Neural progenitor cell (in vitro differentiated cells): ENCODE measurements at regions not wholly inside any gene's neighbourhood (a gene's known extent, or its start where the extent isn't known, plus 50 kb on each side); places are given as distances from the start of the nearest gene placed in this dataset.

ENCODE experiments used
- DNase-seq: peaks from one replicate; pipeline ENCODE4 v3.0.0-alpha.2; 2016; ENCODE audit warnings: low spot score
- H2AFZ ChIP-seq: fragments of 200-600 bp; sonication (generic); replicated peaks from 2 replicates; pipeline ENCODE4 v1.6.1; 2016; ENCODE audit warnings: antibody characterized with exemption
- H3F3A ChIP-seq: fragments of 200-600 bp; sonication (generic); 2 replicates; pipeline ENCODE4 v1.6.1; 2016; ENCODE audit warnings: antibody characterized with exemption, low read depth
- H3K27ac ChIP-seq: fragments of 200-600 bp; sonication (generic); 2 replicates; pipeline ENCODE4 v1.5.1; 2016; ENCODE audit warnings: mild to moderate bottlenecking
- H3K27me3 ChIP-seq: fragments of 200-600 bp; sonication (generic); 2 replicates; pipeline ENCODE4 v1.6.1; 2016; ENCODE audit warnings: mild to moderate bottlenecking, moderate library complexity
- H3K36me3 ChIP-seq: fragments of 200-600 bp; sonication (generic); 2 replicates; pipeline ENCODE4 v1.5.1; 2016
- H3K4me1 ChIP-seq: fragments of 200-600 bp; sonication (generic); 2 replicates; pipeline ENCODE4 v1.6.1; 2016; ENCODE audit warnings: mixed run types
- H3K4me2 ChIP-seq: fragments of 200-600 bp; sonication (generic); 2 replicates; pipeline ENCODE4 v1.6.1; 2016
- H3K4me3 ChIP-seq: fragments of 200-600 bp; sonication (generic); 2 replicates; pipeline ENCODE4 v1.5.1; 2016
- H3K79me2 ChIP-seq: fragments of 200-600 bp; sonication (generic); 2 replicates; pipeline ENCODE4 v1.6.1; 2016; ENCODE audit warnings: low read depth
- H3K9ac ChIP-seq: fragments of 200-600 bp; sonication (generic); 2 replicates; pipeline ENCODE4 v1.6.1; 2016
- H3K9me3 ChIP-seq: fragments of 200-600 bp; sonication (generic); 2 replicates; pipeline ENCODE4 v1.5.1; 2016; ENCODE audit warnings: low read depth
- H4K20me1 ChIP-seq: fragments of 200-600 bp; sonication (generic); 2 replicates; pipeline ENCODE4 v1.6.1; 2016; ENCODE audit warnings: low read depth
- H3K27ac Mint-ChIP-seq: 3 replicates; pipeline ENCODE4 v1.8.0; 2021; ENCODE audit warnings: mixed read lengths
- H3K27me3 Mint-ChIP-seq: 2 replicates; pipeline ENCODE4 v1.8.0; 2022; ENCODE audit warnings: low read depth, mild to moderate bottlenecking, inconsistent platforms, moderate library complexity, mixed read lengths; ENCODE audit not compliant: insufficient read depth
- H3K36me3 Mint-ChIP-seq: 3 replicates; pipeline ENCODE4 v1.8.0; 2021; ENCODE audit warnings: mixed read lengths
- H3K4me1 Mint-ChIP-seq: 3 replicates; pipeline ENCODE4 v1.8.0; 2021; ENCODE audit warnings: mixed read lengths
- H3K4me3 Mint-ChIP-seq: 3 replicates; pipeline ENCODE4 v1.8.0; 2021; ENCODE audit warnings: mild to moderate bottlenecking, moderate library complexity, mixed read lengths
- H3K9me3 Mint-ChIP-seq: 3 replicates; pipeline ENCODE4 v1.8.0; 2020; ENCODE audit warnings: mixed read lengths
- CTCF ChIP-seq: fragments of 200-600 bp; sonication (generic); IDR thresholded peaks from 2 replicates; pipeline ENCODE4 v1.5.1; 2017; ENCODE audit warnings: antibody characterized with exemption, mild to moderate bottlenecking
- EZH2 ChIP-seq: fragments of 200-600 bp; sonication (generic); IDR thresholded peaks from 2 replicates; pipeline ENCODE4 v1.6.1; 2017; ENCODE audit warnings: antibody characterized with exemption, mild to moderate bottlenecking, moderate library complexity
- EZH2phosphoT487 ChIP-seq: fragments of 200-600 bp; sonication (generic); IDR thresholded peaks from 2 replicates; pipeline ENCODE4 v1.6.1; 2017; ENCODE audit warnings: antibody characterized with exemption

DNA sequence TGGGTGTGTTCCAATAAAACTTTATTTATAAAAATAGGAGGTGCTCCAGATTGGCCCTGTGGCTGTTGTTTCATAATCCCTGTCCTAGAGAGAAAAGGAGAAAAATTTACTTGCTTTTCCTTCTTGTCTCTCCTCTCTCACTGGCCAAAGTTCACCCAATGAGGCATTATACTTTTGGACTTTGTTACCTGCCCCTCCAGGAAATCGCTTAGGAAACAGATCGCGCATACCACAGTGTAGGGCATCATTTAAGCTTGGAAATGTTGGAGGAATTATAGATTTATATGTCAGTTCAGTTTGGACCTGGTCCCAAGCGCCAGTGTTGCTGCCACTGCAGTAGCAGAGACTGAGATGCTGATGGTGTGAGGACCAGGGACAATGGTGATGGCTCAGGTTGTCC lies 337.6 kb upstream of the NR3C2 start:
- H3K4me3 Mint-ChIP-seq, result no peak overlapping the region
- Histone ChIP-seq H4K20me1 (no peaks in the 10 kb centered on the region), H3K79me2 (no peaks in the 10 kb centered on the region), H3K36me3 (no peaks in the 10 kb centered on the region), H3K4me1 (peaks cover 6% of the 10 kb centered on the region), H3K27me3 (no peaks in the 10 kb centered on the region), H3K4me3 (no peak overlapping the region), H3K9ac (no peak overlapping the region), H2AFZ (no peak overlapping the region), H3F3A (no peaks in the 10 kb centered on the region), H3K27ac (no peak overlapping the region), H3K9me3 (no peaks in the 10 kb centered on the region), H3K4me2 (no peak overlapping the region)
- TF ChIP-seq EZH2 (no peak), CTCF (no peak), EZH2phosphoT487 (no peak)
- no peaks in the 10 kb centered on the region for H3K9me3 Mint-ChIP-seq
- no peak overlapping the region for H3K27ac Mint-ChIP-seq
- H3K36me3 Mint-ChIP-seq, result no peaks in the 10 kb centered on the region
- DNase-seq, result no peak
- no peaks in the 10 kb centered on the region for H3K27me3 Mint-ChIP-seq
- peaks cover 5% of the 10 kb centered on the region for H3K4me1 Mint-ChIP-seq

- no peak overlapping the region for H3K9ac ChIP-seq
- H3K4me2 ChIP-seq, result no peak overlapping the region
- Mint-ChIP-seq H3K36me3 (no peaks in the 10 kb centered on the region), H3K27ac (no peak overlapping the region), H3K4me1 (peaks cover 5% of the 10 kb centered on the region), H3K27me3 (no peaks in the 10 kb centered on the region), H3K9me3 (no peaks in the 10 kb centered on the region), H3K4me3 (no peak overlapping the region)
- no peak overlapping the region for H3K27ac ChIP-seq
- no peaks in the 10 kb centered on the region for H3K27me3 ChIP-seq
- H3K79me2 ChIP-seq, result no peaks in the 10 kb centered on the region
- no peak for TF ChIP-seq EZH2phosphoT487
- TF ChIP-seq EZH2, result no peak
- no peak for TF ChIP-seq CTCF
- no peak overlapping the region for H2AFZ ChIP-seq
- H3K9me3 ChIP-seq, result no peaks in the 10 kb centered on the region
- H3K4me3 ChIP-seq, result no peak overlapping the region
- DNase-seq, result no peak
- no peaks in the 10 kb centered on the region for H3F3A ChIP-seq
- no peaks in the 10 kb centered on the region for H3K36me3 ChIP-seq
- no peaks in the 10 kb centered on the region for H4K20me1 ChIP-seq
- peaks cover 6% of the 10 kb centered on the region for H3K4me1 ChIP-seq
Observed at GRCh38 chr4:148778980-148779675, 336.9 kb upstream of the NR3C2 start.

- Histone ChIP-seq H3K9me3 (no peaks in the 10 kb centered on the region), H3F3A (no peaks in the 10 kb centered on the region), H3K4me2 (no peak overlapping the region), H3K27ac (no peak overlapping the region), H3K4me3 (no peak overlapping the region), H4K20me1 (no peaks in the 10 kb centered on the region), H3K36me3 (no peaks in the 10 kb centered on the region), H3K4me1 (peaks cover 3% of the 10 kb centered on the region), H3K27me3 (no peaks in the 10 kb centered on the region), H3K79me2 (no peaks in the 10 kb centered on the region), H3K9ac (no peak overlapping the region), H2AFZ (no peak overlapping the region)
- Mint-ChIP-seq H3K4me1 (peaks cover 2% of the 10 kb centered on the region), H3K36me3 (no peaks in the 10 kb centered on the region), H3K9me3 (no peaks in the 10 kb centered on the region), H3K27ac (no peak overlapping the region), H3K4me3 (no peak overlapping the region), H3K27me3 (no peaks in the 10 kb centered on the region)
- TF ChIP-seq CTCF (no peak), EZH2 (no peak)
- no peak for DNase-seq
Observed at GRCh38 chr4:148776941-148777340, 334.7 kb upstream of the NR3C2 start.
